ENCODE measurements at regions not wholly inside any gene's neighbourhood (a gene's known extent, or its start where the extent isn't known, plus 50 kb on each side); places are given as distances from the start of the nearest gene placed in this dataset.

- Histone ChIP-seq H2AFZ (ENCODE audit: control insufficient read depth, low read length) (no peak overlapping the region), H3K27me3 (ENCODE audit: control insufficient read depth, extremely low read depth, insufficient read depth, low read length) (no peaks in the 10 kb centered on the region), H3K9me3 (ENCODE audit: control insufficient read depth, low read depth, low read length) (no peaks in the 10 kb centered on the region), H4K20me1 (ENCODE audit: control insufficient read depth, extremely low read depth, insufficient read depth, low read length) (no peaks in the 10 kb centered on the region), H3K9me1 (ENCODE audit: control insufficient read depth, extremely low read depth, insufficient read depth, low read length) (no peaks in the 10 kb centered on the region), H3K4me3 (ENCODE audit: control insufficient read depth in 2 of 3, extremely low read depth in 1 of 3, insufficient read depth in 2 of 3, low read depth in 1 of 3, low read length in 3 of 3) (no peak overlapping the region), H3K4me1 (ENCODE audit: control insufficient read depth, extremely low read depth, insufficient read depth, low read length) (no peaks in the 10 kb centered on the region), H3K79me2 (ENCODE audit: control insufficient read depth, insufficient read depth, low read length) (no peaks in the 10 kb centered on the region), H3K27ac (ENCODE audit: control insufficient read depth, insufficient read depth, low read length) (no peak overlapping the region), H3K36me3 (ENCODE audit: control insufficient read depth in 2 of 2, extremely low read depth in 1 of 2, insufficient read depth in 2 of 2, low read length in 2 of 2) (no peaks in the 10 kb centered on the region), H3K4me2 (ENCODE audit: control insufficient read depth, extremely low read depth, insufficient read depth, low read depth, low read length) (no peak overlapping the region), H3K9ac (ENCODE audit: control insufficient read depth, extremely low read depth, insufficient read depth, low read length) (no peak overlapping the region)
- FAIRE-seq (no peak), DNase-seq (ENCODE audit: low read depth, low spot score) (no peak)
- no peak for TF ChIP-seq CTCF (optimal IDR thresholded peaks at IDR 0.05 in 1 of 3, IDR thresholded peaks at IDR 0.05 in 1 of 3, conservative IDR thresholded peaks at IDR 0.05 in 1 of 3; ENCODE audit: extremely low read depth in 1 of 3, insufficient read depth in 2 of 3, low read length in 3 of 3)
- no peak for TF ChIP-seq EZH2 (IDR thresholded peaks at IDR 0.05; ENCODE audit: low read length)
- dilution Hi-C loops (cut with MboI; ENCODE audit: extremely low pct_ligation_motif_present, low sequenced_read_pairs), result no loop called here
These were observed 242.8 kb upstream of the PSMD7 start for GRCh38 chr16:74053826-74054225.

- dilution Hi-C loops (cut with MboI; ENCODE audit: extremely low pct_ligation_motif_present, low sequenced_read_pairs), result no loop called here
- no peaks in the 10 kb centered on the region for H3K79me2 ChIP-seq (ENCODE audit: control insufficient read depth, insufficient read depth, low read length)
These were observed 243.3 kb upstream of the PSMD7 start for GRCh38 chr16:74053312-74053711.

More at GRCh38 chr16:74053312-74053711, 243.3 kb upstream of the PSMD7 start:
- TF ChIP-seq EZH2 (IDR thresholded peaks at IDR 0.05; ENCODE audit: low read length) (no peak), CTCF (optimal IDR thresholded peaks at IDR 0.05 in 1 of 3, IDR thresholded peaks at IDR 0.05 in 1 of 3, conservative IDR thresholded peaks at IDR 0.05 in 1 of 3; ENCODE audit: extremely low read depth in 1 of 3, insufficient read depth in 2 of 3, low read length in 3 of 3) (no peak)
- Histone ChIP-seq H3K36me3 (ENCODE audit: control insufficient read depth in 2 of 2, extremely low read depth in 1 of 2, insufficient read depth in 2 of 2, low read length in 2 of 2) (no peaks in the 10 kb centered on the region), H3K27ac (ENCODE audit: control insufficient read depth, insufficient read depth, low read length) (no peak overlapping the region), H4K20me1 (ENCODE audit: control insufficient read depth, extremely low read depth, insufficient read depth, low read length) (no peaks in the 10 kb centered on the region), H3K9me1 (ENCODE audit: control insufficient read depth, extremely low read depth, insufficient read depth, low read length) (no peaks in the 10 kb centered on the region), H3K4me1 (ENCODE audit: control insufficient read depth, extremely low read depth, insufficient read depth, low read length) (no peaks in the 10 kb centered on the region), H3K4me2 (ENCODE audit: control insufficient read depth, extremely low read depth, insufficient read depth, low read depth, low read length) (no peak overlapping the region), H3K27me3 (ENCODE audit: control insufficient read depth, extremely low read depth, insufficient read depth, low read length) (no peaks in the 10 kb centered on the region), H2AFZ (ENCODE audit: control insufficient read depth, low read length) (no peak overlapping the region), H3K9ac (ENCODE audit: control insufficient read depth, extremely low read depth, insufficient read depth, low read length) (no peak overlapping the region), H3K4me3 (ENCODE audit: control insufficient read depth in 2 of 3, extremely low read depth in 1 of 3, insufficient read depth in 2 of 3, low read depth in 1 of 3, low read length in 3 of 3) (no peak overlapping the region), H3K9me3 (ENCODE audit: control insufficient read depth, low read depth, low read length) (no peaks in the 10 kb centered on the region)
- DNase-seq (ENCODE audit: low read depth, low spot score) (no peak), FAIRE-seq (no peak)

All from keratinocyte (primary cell).